ENCODE measurements at regions not wholly inside any gene's neighbourhood (a gene's known extent, or its start where the extent isn't known, plus 50 kb on each side); places are given as distances from the start of the nearest gene placed in this dataset.
A peak's percentile ranks its signal among the peaks of the same experiment; 100 is the strongest.

DNA sequence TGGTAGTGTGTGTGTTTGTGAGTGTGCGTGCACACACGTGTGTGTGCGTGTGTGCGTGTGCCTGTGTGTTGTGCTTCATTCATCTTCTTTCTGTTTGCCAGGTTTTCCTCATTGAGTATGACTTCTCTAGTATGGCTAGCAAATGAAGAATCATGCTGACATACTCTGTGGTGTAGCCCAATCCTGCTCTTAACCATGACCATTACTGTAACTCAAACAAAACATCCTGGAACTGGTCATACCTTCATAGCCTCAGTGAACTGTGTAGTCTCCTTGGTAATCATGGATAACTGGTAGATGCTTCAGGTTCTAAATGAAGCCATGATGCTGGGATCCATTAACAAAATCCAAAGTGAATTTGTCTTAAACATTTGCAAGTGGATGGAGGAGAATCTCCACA, 1117.7 kb downstream of the BCL11B start:
- no peak for DNase-seq

DNA sequence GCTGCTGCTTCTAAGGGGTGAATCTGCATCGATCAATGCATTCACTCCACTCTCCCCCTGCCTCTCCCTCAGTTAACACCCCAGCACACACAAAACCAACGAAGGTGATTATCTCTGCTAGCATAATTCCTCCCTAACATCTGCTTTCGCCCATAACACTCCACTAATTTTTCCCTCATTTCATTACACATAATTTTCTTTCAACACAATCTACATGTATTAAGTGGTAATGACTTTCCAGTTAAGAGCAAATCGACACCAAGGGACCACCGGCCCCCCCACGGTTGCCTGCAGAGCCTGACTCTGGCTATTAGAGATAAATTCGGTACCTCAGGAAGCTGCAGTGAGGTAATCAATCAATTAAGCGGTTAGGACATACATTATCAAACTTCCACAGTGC, 1115.6 kb downstream of the BCL11B start:
- DNase-seq = no peak

DNA sequence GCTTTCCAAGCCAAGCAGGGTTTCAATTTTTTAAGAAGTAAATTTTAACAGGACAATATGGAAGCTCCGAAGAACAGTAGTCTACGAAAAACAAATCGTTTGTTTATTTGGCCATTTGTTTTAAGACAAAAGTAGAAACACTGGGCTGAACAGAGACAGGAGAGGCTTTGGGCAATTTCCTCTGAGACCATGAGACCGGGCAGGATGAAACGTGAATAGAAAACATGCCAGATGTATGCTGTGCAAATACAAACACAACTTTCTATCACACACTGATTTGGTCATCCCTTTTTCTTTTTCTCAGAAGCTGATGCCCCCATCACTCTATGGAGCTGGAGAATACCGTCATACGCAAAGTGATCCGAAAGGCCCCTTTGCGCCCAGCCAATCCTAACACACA, 1111.1 kb downstream of the BCL11B start:
- no peak for DNase-seq

DNA sequence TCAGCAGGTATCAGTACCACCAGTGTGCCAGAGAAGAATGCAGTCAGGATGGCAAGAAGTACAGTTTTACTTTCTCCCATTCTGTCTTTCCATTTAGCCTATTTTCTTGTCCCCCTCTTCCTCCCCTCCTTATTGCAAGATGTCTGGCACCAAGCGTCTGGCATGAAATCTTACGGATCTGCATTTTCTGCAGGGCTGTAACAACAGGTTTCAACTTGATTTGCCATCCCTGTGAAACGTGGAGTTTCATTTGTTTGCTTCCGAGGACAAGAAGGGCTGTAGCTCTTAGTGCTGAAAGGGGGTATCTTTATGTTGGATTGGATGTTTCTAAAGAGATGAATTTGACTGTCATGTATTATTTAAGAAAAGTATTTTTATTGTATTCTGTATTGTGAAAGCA, 1110.6 kb downstream of the BCL11B start:
- DNase-seq = no peak

DNA sequence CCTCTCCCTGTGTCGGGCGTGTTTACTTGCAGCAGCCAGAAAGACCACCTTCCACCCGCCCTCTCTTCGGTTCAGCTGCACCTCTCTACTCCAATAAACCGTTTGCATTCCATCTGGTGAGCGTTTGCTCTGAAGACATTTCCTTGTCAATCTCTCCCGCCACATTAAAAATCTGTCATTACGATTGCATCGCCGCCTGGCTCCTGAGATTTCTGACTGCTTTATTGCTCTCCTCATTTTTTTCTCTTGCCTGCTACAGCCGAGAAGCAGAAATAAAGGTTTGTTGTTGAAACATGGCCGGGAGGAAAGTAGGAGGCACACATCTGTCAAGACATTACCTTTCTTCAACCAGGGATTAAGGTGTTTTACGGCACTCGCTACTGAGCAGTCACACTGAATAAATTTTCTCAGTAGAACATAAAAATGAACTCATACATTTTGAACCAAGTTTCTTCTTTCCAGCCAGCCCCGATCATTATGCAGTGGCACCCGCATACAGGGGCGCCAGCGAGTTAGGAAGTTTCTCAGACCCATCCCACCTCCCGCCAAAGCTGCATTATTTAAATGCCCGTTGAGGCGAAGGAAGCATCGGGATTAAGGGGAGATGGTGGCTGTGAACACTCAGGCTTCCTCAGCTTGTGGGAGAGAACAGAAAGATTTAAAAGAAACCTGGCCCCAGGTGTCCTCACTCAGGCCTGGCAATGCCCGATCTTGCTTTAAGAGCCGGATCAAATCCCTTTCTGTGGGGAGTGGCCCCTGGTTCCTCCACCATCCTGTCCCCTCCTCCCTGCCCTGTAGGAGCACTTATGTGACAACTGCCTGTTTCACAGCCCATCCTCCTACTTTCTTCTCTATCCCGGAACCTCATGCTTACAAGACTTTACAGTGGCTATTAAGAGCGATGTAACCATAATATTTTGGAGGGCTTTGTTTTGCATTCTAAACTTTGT, 1108.9 kb downstream of the BCL11B start:
- DNase-seq = no peak

DNA sequence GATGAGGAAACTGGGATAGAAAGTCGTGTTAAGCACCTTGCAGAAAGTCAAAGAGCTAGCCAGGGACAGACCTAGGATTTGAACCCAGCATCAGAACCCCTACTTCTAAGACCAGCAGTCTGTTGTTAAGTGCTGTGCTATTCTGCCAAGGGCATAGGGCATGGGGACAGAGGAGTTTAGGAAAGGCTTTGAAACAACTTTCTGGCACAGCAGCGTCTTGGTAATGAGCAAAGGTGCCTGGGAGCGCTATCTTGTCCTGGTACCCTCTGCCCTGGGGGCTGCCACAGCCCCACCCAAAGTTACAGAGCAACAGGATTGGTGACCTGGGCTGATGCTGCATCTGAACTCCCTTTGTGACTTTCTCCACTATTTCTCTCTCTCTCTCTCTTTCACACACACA, 1108.1 kb downstream of the BCL11B start:
- DNase-seq = no peak

DNA sequence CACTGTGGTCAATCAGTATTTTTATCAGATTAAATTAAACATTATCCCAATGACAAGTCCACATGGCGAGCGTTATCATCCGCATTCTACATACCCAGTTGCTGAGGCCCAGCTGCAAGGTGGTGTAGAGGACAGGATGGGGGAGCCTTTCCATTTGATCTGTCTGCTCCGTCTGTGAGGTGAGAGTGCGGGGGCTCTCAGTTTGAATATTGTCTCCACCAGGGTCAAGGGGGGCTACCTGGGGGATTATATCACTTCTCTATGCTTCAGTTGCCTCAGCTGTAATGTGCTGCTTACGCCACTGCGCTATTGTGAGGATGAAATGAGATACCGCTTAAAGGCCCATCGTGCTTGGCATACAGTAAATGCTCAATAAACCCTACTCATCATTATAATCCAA, 1106.0 kb downstream of the BCL11B start:
- no peak for DNase-seq

DNA sequence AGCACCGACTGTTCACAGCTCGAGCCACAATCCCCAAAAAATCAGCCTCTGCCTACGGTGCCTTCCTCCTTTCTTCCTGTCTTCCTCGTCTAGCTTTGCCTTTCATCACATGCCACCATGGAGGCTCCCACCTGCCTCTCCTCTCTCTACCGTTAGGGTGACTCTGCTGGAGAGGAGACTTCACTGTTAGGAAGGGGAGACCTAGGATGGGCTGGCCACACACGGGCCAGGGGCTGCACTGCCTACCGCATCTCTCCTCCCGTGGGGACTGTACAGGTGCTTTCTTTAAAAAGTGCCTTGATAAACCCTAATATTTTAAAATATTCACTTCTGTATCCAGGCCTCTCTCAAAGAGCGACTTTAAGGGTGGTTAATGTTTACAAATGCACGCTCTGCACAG, 1104.7 kb downstream of the BCL11B start:
- DNase-seq = no peak

DNA sequence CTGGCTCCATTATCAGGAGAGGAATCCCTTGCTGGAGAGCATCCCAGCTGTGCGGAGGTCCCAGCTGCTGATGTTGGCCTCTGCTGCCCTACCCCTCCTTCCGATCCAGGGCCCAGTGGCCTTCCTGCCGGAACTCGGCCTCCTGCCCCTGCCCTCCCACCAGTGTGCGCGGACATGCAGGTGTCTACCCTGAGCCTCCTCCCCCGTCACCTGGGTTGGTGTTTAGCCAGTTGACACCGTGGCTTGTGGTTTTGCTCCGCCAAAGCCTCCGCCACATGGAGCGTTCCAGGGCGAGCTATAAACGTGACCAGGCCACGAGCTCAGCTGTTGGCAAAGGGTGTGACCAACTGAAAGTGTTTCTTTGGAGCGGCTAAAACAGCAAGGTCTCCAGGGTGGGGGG, 1104.3 kb downstream of the BCL11B start:
- DNase-seq = peak; percentile 55

DNA sequence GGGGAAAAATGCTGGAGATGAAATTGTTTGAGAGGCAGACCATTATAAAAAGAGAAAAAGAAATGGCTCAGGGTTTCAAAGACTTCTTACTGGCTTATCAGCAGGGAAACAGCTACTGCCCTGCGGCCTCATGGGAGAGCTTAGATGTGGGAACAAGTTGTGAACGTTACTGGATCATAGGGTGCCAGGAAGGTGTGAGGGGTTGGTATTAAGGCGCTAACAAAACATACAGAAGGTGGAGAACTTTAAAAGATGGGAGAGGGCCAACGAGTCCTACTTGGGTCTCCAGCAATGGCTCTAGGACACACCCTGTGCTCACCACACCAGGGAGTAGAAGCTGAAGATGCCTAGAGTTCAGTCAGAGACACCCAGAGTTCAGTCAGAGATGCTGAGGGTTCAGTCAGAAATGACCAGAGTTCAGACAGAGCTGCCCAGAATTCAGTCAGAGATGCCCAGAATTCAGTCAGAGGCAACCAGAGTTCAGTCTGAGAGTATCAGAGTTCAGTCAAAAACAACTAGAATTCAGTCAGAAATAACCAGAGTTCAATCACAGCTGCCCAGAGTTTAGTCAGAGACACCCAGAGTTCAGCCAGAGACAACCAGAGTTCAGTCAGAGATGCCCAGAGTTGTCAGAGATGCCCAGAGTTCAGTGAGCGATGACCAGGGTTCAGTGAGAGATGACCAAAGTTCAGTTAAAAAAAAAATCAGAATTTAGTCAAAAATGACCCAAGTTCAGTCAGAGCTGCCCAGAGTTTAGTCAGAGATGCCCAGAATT, 1103.6 kb downstream of the BCL11B start:
- no peak for DNase-seq

DNA sequence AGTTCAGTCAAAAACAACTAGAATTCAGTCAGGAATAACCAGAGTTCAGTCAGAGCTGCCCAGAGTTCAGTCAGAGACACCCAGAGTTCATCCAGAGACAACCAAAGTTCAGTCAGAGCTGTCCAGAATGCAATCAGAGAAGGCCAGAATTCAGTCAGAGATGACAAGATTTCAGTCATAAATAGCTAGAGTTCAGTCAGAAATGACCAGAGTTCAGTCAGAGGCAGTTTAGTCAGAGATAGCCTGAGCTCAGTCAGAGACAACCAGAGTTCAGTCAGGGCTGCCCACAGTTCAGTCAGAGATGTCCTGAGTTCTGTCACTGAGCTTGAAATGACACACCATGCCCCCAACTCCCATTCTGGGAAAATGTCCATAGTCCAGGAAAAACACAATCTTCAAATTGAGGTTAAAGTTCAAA, 1102.8 kb downstream of the BCL11B start:
- peak; percentile 69 for DNase-seq

DNA sequence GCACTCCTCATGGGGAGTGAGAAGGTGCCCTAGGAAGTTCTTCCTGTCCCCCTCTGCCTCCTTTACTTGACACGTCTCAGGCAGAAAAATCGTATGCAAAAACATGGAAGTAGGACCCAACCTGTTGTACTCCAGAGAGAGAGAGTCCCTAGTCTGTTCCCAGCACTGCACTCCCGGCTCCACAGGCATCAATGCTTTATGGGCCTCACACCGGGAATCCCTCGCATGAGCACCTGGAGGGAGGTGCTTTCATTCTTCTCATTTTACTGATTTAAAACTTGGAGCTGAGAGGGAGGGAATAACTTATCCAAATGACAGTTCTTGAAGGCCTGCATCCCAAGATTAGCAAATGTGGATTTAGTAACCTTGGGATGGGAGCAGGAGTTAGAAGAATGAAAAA, 1101.4 kb downstream of the BCL11B start:
- DNase-seq = no peak

DNA sequence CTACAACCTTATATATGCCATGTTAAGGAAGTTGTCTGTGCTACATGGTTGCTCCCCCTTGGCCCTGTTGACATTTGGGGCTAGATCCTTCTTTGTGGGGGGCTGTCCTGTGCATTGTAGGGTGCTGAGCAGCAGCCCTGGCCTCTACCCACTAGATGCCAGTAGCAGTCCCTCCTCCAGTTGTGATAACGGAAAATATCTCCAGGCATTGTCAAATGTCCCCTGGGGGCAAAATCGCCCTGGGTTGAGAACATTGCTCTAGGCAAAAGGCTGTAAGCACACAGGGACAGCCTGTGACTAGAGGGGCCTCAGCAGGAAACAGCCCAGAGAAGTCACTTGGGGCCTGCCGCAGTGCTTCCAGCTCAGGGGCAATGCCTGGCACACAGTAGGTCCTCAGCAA, 1100.3 kb downstream of the BCL11B start:
- no peak for DNase-seq

DNA sequence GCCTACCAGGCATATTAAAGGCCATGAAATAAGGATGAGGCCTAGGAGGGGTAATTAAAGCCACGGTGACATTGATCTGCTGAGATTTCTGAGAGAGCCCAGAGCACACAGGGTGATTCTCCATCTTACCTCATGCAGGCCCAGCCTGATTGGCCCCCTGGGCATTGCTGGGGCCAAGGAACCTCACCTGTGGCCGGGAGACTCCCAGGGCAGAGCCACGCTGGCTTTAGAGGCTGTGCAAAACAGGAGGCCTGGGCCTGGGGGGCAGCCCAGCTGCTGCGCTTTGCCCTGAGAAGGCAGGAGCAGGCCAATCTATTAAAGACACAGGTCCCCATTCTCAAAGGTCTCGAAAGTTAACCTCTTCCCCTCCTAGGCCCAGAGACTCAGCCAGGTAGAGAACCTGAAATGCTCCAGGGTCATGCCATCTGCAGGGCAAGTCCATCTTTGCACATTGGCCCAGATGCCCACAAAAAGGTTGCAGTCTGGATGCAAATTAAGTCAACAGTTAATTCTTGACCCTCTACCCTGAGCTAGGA, 1099.7 kb downstream of the BCL11B start:
- DNase-seq = no peak

DNA sequence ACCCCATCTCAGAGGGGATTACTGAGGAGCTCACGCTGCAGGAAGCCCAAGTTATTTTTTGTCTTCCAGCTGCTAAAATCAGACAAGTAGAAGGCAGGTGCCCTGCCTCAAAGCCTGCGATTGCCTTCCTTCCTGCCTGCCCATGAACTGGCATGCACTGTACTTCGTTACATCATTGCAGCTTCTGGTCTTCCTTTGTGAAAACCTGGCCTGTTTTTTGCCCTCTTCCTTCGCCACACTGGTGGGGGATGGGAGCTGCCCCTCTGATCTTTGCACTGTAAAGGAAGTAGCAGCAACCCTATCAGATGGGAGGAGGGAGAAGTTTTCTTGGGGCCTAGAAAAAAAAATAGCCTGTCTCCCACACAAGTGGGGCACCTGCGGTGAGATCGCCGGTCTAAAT, 1098.7 kb downstream of the BCL11B start:
- DNase-seq = peak; percentile 59

DNA sequence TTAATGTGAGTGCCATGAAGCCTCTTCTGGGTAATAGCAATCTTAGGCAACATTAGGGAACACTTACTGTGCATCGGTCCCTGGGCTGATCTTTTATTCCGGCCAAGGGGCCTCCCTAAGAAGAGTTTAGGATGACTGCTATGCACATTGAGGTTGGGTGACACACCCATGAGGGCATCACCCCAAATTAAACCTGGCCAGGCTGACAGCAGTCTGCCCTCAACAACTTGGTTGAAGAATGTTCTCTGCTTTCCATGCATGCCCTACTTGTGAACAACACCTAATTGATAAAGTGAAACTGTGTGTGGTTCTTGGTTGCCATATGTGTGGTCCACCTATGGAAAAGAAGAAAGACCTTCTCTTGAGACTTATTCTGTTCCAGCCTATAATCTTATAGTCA, 1098.0 kb downstream of the BCL11B start:
- DNase-seq = peak; percentile 65

DNA sequence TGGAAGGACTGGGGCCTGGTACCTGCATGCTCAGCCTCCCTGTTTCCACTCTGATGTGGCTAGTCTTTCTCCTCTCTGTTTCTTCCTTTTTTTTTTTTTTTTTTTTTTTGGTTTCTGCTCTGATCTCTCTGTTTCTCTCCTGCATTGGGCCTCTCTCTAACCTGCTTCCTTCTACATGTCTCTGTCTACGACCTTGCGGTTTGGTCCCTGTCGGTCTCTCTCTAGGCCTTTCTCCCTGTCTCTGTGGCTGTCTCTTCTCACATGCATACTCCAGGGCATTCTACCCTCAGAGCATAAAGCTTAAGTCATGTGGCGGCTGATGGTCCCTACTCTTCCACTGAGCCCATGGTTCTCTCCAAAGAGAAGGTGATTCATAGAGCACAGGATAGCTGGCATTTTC, 1096.6 kb downstream of the BCL11B start:
- no peak for DNase-seq

DNA sequence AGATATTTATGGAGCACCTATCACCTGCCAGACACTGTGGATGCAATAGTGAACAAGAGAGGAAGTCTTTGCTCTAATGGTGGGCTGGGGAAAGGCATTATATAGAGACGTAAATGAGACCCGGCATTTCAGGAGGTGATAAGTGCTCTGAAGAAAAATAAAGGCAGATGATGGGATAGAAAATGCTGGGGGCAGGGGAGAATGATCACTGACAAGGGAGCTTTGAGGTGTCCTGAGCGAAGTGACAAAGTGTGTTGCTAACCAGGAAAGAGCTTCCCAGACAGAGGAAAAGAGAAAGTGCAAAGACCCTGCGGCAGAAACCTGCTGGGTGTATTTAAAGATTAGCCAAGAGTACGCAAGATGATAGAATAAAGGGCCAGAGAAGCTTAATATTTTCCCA, 1096.1 kb downstream of the BCL11B start:
- DNase-seq = no peak

DNA sequence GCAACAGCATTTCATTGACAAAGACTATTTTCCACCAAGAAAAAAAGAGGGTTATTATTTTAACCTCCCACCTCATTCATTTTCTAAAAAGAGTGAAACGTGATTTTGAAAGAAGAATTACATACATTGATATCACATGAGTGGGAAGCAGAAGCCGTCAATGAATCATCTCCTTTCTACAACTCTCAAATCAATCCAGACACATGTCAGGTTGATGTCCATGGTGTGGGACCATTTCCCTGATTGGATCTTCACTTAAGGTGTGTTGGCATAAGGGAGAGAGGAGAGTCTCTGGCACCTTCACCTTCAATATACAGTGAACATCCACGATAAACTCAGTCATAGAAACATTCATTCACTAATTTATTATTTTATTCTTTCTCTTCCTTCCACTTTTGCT, 1095.1 kb downstream of the BCL11B start:
- DNase-seq = no peak

DNA sequence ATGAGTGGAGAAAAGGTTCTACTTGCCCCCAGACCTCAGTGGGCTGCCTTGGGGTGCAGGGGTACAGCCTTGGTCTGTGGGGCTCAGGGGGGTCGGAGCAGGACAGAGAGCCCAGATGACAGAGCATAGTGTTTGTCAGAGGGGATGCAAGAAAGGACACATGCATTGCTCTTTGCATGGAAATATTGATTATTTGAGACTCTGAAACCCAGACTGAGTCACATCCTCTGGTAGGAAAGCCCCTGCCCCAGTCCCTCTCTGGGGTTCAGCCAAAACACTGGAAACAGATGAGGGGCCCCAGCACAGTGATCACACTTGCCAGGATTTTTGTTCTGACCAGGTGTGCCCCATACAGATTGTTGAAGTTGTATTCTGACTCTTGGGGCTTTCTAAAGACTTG, 1094.4 kb downstream of the BCL11B start:
- peak; percentile 86 for DNase-seq

DNA sequence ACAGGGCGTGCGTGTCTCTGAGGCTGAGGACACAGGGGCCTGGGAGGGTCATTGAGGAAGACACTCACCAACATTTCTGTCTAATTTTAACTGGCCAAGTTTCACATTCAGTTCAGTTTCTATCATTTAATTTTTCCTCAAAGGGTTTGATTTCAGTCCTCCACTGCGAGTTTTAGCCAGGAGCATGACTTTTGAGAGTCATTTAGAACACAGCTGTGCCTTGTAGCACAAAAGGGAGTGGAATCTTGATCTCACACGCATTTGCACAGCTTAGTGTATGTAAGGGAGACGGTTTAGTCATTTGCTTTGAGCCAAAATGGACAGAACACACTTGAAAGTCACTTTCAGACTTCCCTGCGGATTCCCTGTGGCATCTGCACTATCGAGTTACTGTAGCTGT, 1090.8 kb downstream of the BCL11B start:
- no peak for DNase-seq

DNA sequence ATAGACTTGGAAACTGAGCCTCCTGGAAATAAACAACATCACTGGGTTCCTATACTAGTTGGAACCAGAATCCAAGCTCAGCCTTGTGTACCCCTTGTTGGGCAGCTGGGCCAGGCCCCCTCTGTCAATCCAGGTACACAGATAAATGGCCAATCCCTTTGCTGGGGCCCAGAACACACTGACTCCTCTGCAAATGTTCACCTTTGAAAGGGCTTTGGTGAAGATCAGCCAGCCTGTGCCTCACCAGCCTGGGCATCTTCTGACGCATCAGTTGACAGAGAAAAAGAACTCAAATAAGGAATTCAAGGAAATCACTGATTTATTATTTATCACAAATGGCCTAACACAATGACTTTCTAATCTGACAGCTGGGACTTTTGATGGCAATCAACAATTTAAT, 1090.2 kb downstream of the BCL11B start:
- peak; percentile 53 for DNase-seq

DNA sequence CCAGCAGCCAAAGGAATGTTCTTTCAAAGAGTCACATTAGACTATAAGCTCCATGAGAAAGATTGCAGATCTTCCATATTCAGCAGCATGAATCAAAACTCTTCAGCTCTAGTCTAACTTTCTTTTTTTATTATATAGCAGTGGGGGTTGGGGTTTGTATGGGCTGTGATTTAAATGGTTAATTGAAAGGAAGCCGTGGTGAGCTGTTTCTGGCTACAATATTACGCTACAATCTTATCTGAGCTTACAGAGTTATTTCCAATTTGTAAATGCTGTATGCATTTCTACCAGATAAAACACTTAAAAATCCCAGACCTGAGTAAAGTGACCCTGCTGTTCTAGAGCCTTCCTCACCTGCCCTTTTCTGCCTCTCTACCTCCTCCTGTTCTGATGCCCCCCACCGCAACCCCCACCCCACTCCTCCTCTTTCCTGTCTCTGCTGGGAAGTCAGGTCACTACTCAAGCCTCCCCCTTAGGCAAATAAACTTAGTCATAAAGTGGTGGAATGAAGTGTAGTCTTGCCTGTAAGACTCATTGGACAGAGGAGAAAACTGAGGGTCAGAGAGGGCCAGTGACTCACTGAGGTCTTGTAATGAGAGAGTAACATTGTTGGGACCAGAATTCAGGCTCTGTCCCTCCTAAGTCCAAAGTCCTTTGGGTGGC, 1089.5 kb downstream of the BCL11B start:
- DNase-seq = peak; percentile 83

All from activated CD4-positive, alpha-beta T cell treated with anti-CD3 and anti-CD28 coated beads for 48 hours (primary cell).